ENCODE measurements at regions not wholly inside any gene's neighbourhood (a gene's known extent, or its start where the extent isn't known, plus 50 kb on each side); places are given as distances from the start of the nearest gene placed in this dataset.

- TF ChIP-seq POLR2AphosphoS5 (IDR thresholded peaks at IDR 0.05) (no peak), CTCF (IDR thresholded peaks at IDR 0.05; ENCODE audit: poor library complexity, severe bottlenecking) (no peak)
Observed at GRCh38 chr17:63289931-63290330, 156.2 kb downstream of the CYB561 start.
